Liver (tissue), 8 donors: ENCODE measurements at regions not wholly inside any gene's neighbourhood (a gene's known extent, or its start where the extent isn't known, plus 50 kb on each side); places are given as distances from the start of the nearest gene placed in this dataset.

Source experiments
- DNase-seq: peaks from one replicate; pipeline ENCODE4 v3.0.0-alpha.2; 2017; ENCODE audit warnings: low spot score
- H3K27ac ChIP-seq, 2 donors: one replicate each; pipeline ENCODE4 v1.7.0; 2013; ENCODE audit warnings: inconsistent platforms in 2 of 2, low read length in 2 of 2, control low read depth in 1 of 2, low read depth in 1 of 2, mild to moderate bottlenecking in 1 of 2
- H3K27me3 ChIP-seq, 4 donors: one replicate each; pipeline versions ENCODE4 v1.6.1 to v1.7.0; 2013; ENCODE audit warnings: low read length in 3 of 4, inconsistent platforms in 1 of 4, mild to moderate bottlenecking in 1 of 4, moderate library complexity in 1 of 4; ENCODE audit not compliant: control insufficient read depth in 4 of 4, insufficient read depth in 4 of 4
- H3K36me3 ChIP-seq, 4 donors: one replicate each; pipeline versions ENCODE4 v1.6.1 to v1.7.0; 2013; ENCODE audit warnings: low read length in 3 of 4, mild to moderate bottlenecking in 3 of 4, low read depth in 1 of 4, moderate library complexity in 1 of 4; ENCODE audit not compliant: control insufficient read depth in 4 of 4, insufficient read depth in 3 of 4
- H3K4me1 ChIP-seq, 4 donors: one replicate each; pipeline versions ENCODE4 v1.6.1 to v1.7.0; 2013; ENCODE audit warnings: low read length in 3 of 4, mild to moderate bottlenecking in 3 of 4, moderate library complexity in 1 of 4; ENCODE audit not compliant: control insufficient read depth in 4 of 4, insufficient read depth in 4 of 4
- H3K4me3 ChIP-seq, 3 donors: one replicate each; pipeline versions ENCODE4 v1.6.1 to v1.7.0; 2013; ENCODE audit warnings: low read length in 3 of 3, control low read depth in 1 of 3, low read depth in 1 of 3, mild to moderate bottlenecking in 1 of 3
- H3K9ac ChIP-seq, 2 donors: one replicate each; pipeline ENCODE4 v1.7.0; 2013; ENCODE audit warnings: low read length in 2 of 2, mild to moderate bottlenecking in 2 of 2, moderate library complexity in 2 of 2, control low read depth in 1 of 2, low read depth in 1 of 2
- H3K9me3 ChIP-seq, 4 donors: one replicate each; pipeline versions ENCODE4 v1.6.1 to v1.7.0; 2013; ENCODE audit warnings: low read length in 3 of 4; ENCODE audit not compliant: control insufficient read depth in 4 of 4
- JUND ChIP-seq, 2 donors: IDR thresholded peaks; 2 replicates each; pipeline ENCODE4 v1.6.1; 2016; ENCODE audit warnings: antibody characterized with exemption in 2 of 2
- REST ChIP-seq: IDR thresholded peaks from 2 replicates; pipeline ENCODE4 v1.6.1; 2016; ENCODE audit warnings: antibody characterized with exemption, mild to moderate bottlenecking
- SP1 ChIP-seq: IDR thresholded peaks from 2 replicates; pipeline ENCODE4 v1.6.1; 2018; ENCODE audit warnings: antibody characterized with exemption, mild to moderate bottlenecking
- TAF1 ChIP-seq: conservative IDR thresholded peaks from 2 replicates; pipeline ENCODE4 v1.6.1; 2016; ENCODE audit warnings: antibody characterized with exemption, mild to moderate bottlenecking
- WGBS: extraction: QIAGEN DNeasy Blood & Tissue Kit; methylation state at CpG from one replicate; pipeline ENCODE4 v1.1.7; 2013; 5-methylcytosine and 5-hydroxymethylcytosine counted together
- TF ChIP-seq, protein P1 (sequence below): fragments of 150-350 bp; IDR thresholded peaks from 2 replicates; pipeline ENCODE4 v1.5.1; 2017; ENCODE audit warnings: improper control_type of control experiment, low read depth, low read length; ENCODE audit not compliant: missing input control
- donor health status: healthy.
- donor health status: healthy.
- donor health status: healthy.
- donor health status: healthy.
- donor health status: healthy.

DNA sequence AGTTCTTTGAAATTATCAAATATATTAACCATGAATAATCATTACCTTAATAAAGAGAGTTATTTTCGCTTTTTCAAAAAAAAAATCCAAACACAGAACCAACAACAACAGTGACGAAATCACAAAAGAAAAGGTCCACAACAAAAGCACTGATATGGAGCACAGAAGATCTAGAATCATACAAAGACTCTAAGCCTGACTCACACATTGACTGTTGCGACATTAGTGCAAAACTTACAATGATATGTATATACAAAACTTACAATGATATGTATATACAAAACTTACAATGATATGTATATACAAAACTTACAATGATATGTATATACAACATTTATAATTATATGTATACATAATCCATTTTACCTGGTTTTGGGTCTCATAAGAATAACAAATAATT lies 117.7 kb downstream of the USP22 start (continued):
- TF ChIP-seq SP1 = no peak

DNA sequence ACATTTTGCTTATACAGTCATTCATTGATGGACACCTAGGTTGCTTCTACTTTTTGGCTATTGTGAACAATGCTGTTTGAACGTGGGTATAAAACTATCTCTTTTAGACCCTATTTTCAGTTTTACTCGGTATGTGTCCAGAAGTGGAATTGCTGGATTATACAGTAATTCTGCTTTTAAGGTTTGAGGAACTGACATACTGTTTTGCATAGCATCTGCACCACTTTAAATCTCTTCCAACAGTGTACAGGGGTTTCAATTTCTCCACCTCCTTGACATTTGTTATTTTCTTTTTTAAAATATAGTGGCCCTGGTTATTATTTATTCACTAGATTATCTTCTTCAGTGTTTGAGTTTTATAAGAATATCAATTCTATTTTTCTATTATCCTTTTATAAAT lies 116.9 kb downstream of the USP22 start:
- no peaks in the 10 kb centered on the region for H3K9me3 ChIP-seq
- no peak for DNase-seq
- WGBS = 61% methylated on average over 2 of the region's 2 CpGs
- TF ChIP-seq REST (no peak), JUND (IDR thresholded peaks at IDR 0.05) (no peak), TAF1 (no peak)
- TF ChIP-seq, protein P1, sequence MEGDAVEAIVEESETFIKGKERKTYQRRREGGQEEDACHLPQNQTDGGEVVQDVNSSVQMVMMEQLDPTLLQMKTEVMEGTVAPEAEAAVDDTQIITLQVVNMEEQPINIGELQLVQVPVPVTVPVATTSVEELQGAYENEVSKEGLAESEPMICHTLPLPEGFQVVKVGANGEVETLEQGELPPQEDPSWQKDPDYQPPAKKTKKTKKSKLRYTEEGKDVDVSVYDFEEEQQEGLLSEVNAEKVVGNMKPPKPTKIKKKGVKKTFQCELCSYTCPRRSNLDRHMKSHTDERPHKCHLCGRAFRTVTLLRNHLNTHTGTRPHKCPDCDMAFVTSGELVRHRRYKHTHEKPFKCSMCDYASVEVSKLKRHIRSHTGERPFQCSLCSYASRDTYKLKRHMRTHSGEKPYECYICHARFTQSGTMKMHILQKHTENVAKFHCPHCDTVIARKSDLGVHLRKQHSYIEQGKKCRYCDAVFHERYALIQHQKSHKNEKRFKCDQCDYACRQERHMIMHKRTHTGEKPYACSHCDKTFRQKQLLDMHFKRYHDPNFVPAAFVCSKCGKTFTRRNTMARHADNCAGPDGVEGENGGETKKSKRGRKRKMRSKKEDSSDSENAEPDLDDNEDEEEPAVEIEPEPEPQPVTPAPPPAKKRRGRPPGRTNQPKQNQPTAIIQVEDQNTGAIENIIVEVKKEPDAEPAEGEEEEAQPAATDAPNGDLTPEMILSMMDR = no peak
- H3K4me3 ChIP-seq = no peak overlapping the region
- no peaks in the 10 kb centered on the region for H3K36me3 ChIP-seq
- H3K27me3 ChIP-seq = peaks cover 0 to 4% (median 0%) of the 10 kb centered on the region in 4 donors
- no peak overlapping the region for H3K27ac ChIP-seq
- no peaks in the 10 kb centered on the region for H3K4me1 ChIP-seq
- no peak overlapping the region for H3K9ac ChIP-seq

- no peak for DNase-seq
- Histone ChIP-seq H3K4me3 (no peak overlapping the region), H3K27me3 (peaks cover 0 to 4% (median 0%) of the 10 kb centered on the region in 4 donors), H3K27ac (no peak overlapping the region), H3K4me1 (no peaks in the 10 kb centered on the region), H3K9me3 (no peaks in the 10 kb centered on the region), H3K9ac (no peak overlapping the region), H3K36me3 (no peaks in the 10 kb centered on the region)
- WGBS = 58% methylated on average over 2 of the region's 2 CpGs
- TF ChIP-seq, protein P1 = no peak
- TF ChIP-seq REST = no peak
Measured at GRCh38 chr17:20926532-20926931, 116.3 kb downstream of the USP22 start.
